ENCODE measurements at regions not wholly inside any gene's neighbourhood (a gene's known extent, or its start where the extent isn't known, plus 50 kb on each side); places are given as distances from the start of the nearest gene placed in this dataset.

DNA sequence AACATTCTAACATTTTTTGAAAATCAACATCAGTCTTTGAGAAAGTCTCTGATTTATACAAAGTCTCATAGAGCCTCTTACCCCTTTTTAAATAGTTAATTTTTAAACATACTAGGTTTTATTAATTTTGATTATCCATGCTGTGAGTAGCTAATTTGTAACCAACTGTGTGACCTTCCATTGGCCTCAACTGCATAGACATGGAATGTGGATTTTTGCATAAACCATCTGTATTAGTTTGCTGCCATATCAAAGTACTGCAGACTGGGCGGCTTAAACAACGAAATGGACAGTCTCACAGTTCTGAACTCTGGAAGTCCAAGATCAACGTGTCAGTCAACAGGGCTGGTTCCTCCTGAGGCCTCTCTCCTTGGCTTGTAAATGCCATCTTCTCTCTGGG is 89.2 kb upstream of the AJAP1 start:
- TF ChIP-seq CTCF (IDR thresholded peaks at IDR 0.05; ENCODE audit: low read depth, low read length) = no peak
- H3K4me3 ChIP-seq (ENCODE audit: low read depth, low read length) = no peak overlapping the region
- H3K27me3 ChIP-seq (ENCODE audit: insufficient read depth, low read depth, severe bottlenecking) = peaks cover 14% of the 10 kb centered on the region

DNA sequence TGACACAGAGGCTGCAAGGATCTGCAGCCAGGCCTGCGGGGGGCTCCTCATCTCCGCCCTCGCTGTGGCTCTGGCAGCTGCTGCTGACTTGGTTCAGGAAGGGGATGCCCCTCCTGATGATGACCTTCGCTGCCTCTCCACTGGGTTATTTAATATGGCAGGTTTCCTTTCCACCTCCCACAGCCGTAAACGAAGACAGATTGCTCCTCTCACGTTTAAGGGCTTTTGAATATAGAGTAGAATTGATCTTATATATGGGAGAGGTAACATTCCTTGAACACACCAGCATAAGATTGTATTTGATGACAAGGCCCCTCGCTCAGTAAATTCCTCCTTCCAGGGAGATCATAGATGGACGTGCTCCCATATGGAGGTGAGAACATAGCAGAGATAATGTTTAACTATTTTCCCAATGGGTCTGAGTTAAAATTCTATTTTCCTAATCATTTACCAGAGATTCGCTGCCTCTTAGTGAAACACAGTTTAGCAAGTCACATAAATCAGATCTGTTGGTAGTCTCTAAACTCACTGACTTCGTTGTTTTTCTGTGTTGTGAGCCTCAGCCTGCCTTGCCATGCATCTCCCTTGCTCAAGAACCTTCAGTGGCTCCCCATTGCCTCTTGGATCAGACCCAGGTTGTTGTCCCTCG is 88.5 kb upstream of the AJAP1 start:
- Histone ChIP-seq H3K27ac (no peak overlapping the region), H3K4me3 (ENCODE audit: low read depth, low read length) (no peak overlapping the region), H3K9me3 (ENCODE audit: severe bottlenecking) (no peaks in the 10 kb centered on the region), H3K36me3 (no peaks in the 10 kb centered on the region), H3K27me3 (ENCODE audit: insufficient read depth, low read depth, severe bottlenecking) (peaks cover 16% of the 10 kb centered on the region)
- TF ChIP-seq CTCF (IDR thresholded peaks at IDR 0.05; ENCODE audit: low read depth, low read length) = no peak
- DNase-seq = no peak

More for the DNA sequence above, 89.2 kb upstream of the AJAP1 start:
- no peaks in the 10 kb centered on the region for H3K36me3 ChIP-seq
- no peak for DNase-seq
- H3K9me3 ChIP-seq (ENCODE audit: severe bottlenecking) = no peaks in the 10 kb centered on the region
- no peak overlapping the region for H3K27ac ChIP-seq

- Histone ChIP-seq H3K4me3 (ENCODE audit: low read depth, low read length) (no peak overlapping the region), H3K9me3 (ENCODE audit: severe bottlenecking) (no peaks in the 10 kb centered on the region), H3K27me3 (ENCODE audit: insufficient read depth, low read depth, severe bottlenecking) (peaks cover 41% of the 10 kb centered on the region), H3K27ac (no peak overlapping the region), H3K36me3 (no peaks in the 10 kb centered on the region)
- no peak for TF ChIP-seq CTCF (IDR thresholded peaks at IDR 0.05; ENCODE audit: low read depth, low read length)
- DNase-seq = no peak
These were observed 83.1 kb upstream of the AJAP1 start for GRCh38 chr1:4571263-4571662.

- H3K4me3 ChIP-seq (ENCODE audit: low read depth, low read length) = no peak overlapping the region
- no peaks in the 10 kb centered on the region for H3K9me3 ChIP-seq (ENCODE audit: severe bottlenecking)
- H3K27me3 ChIP-seq (ENCODE audit: insufficient read depth, low read depth, severe bottlenecking) = peaks cover 36% of the 10 kb centered on the region
- no peak for DNase-seq
- H3K36me3 ChIP-seq = no peaks in the 10 kb centered on the region
- H3K27ac ChIP-seq = no peak overlapping the region
- no peak for TF ChIP-seq CTCF (IDR thresholded peaks at IDR 0.05; ENCODE audit: low read depth, low read length)
These were observed 80.9 kb upstream of the AJAP1 start for GRCh38 chr1:4573526-4573925.

- H3K36me3 ChIP-seq = no peaks in the 10 kb centered on the region
- H3K27ac ChIP-seq = no peak overlapping the region
- no peak for DNase-seq
- H3K4me3 ChIP-seq (ENCODE audit: low read depth, low read length) = no peak overlapping the region
- peaks cover 50% of the 10 kb centered on the region for H3K27me3 ChIP-seq (ENCODE audit: insufficient read depth, low read depth, severe bottlenecking)
- H3K9me3 ChIP-seq (ENCODE audit: severe bottlenecking) = no peaks in the 10 kb centered on the region
- no peak for TF ChIP-seq CTCF (IDR thresholded peaks at IDR 0.05; ENCODE audit: low read depth, low read length)
These were observed 72.6 kb upstream of the AJAP1 start for GRCh38 chr1:4581807-4582206.

- TF ChIP-seq CTCF (IDR thresholded peaks at IDR 0.05; ENCODE audit: low read depth, low read length) = no peak
- H3K36me3 ChIP-seq = no peaks in the 10 kb centered on the region
- no peak for DNase-seq
- H3K27ac ChIP-seq = no peak overlapping the region
- H3K9me3 ChIP-seq (ENCODE audit: severe bottlenecking) = no peaks in the 10 kb centered on the region
- H3K4me3 ChIP-seq (ENCODE audit: low read depth, low read length) = no peak overlapping the region
- peaks cover 66% of the 10 kb centered on the region for H3K27me3 ChIP-seq (ENCODE audit: insufficient read depth, low read depth, severe bottlenecking)
These were observed 70.0 kb upstream of the AJAP1 start for GRCh38 chr1:4584449-4584848.
